ENCODE measurements at regions not wholly inside any gene's neighbourhood (a gene's known extent, or its start where the extent isn't known, plus 50 kb on each side); places are given as distances from the start of the nearest gene placed in this dataset.

- no peak for DNase-seq (ENCODE audit: extremely low read depth in 1 of 11, low read depth in 9 of 11, low spot score in 4 of 11)
These were observed 70.2 kb upstream of the ANK3 start for GRCh38 chr10:60459701-60460457.

GRCh38 chr10:60456053-60456452 lies 66.4 kb upstream of the ANK3 start:
- no peak for DNase-seq (ENCODE audit: extremely low read depth in 1 of 11, low read depth in 9 of 11, low spot score in 4 of 11)

- no peak for DNase-seq (ENCODE audit: extremely low read depth in 1 of 11, low read depth in 9 of 11, low spot score in 4 of 11)
These were observed 64.7 kb upstream of the ANK3 start for GRCh38 chr10:60454336-60454735.

GRCh38 chr10:60453036-60453435 lies 63.4 kb upstream of the ANK3 start:
- DNase-seq (ENCODE audit: extremely low read depth in 1 of 11, low read depth in 9 of 11, low spot score in 4 of 11): no peak

- DNase-seq (ENCODE audit: extremely low read depth in 1 of 11, low read depth in 9 of 11, low spot score in 4 of 11): no peak
These were observed 60.6 kb upstream of the ANK3 start for GRCh38 chr10:60450291-60450690.

- no peak for DNase-seq (ENCODE audit: extremely low read depth in 1 of 11, low read depth in 9 of 11, low spot score in 4 of 11)
These were observed 58.6 kb upstream of the ANK3 start for GRCh38 chr10:60448246-60448645.

- DNase-seq (ENCODE audit: extremely low read depth in 1 of 11, low read depth in 9 of 11, low spot score in 4 of 11): no peak
These were observed 57.2 kb upstream of the ANK3 start for GRCh38 chr10:60446851-60447250.

- DNase-seq (ENCODE audit: extremely low read depth in 1 of 11, low read depth in 9 of 11, low spot score in 4 of 11): no peak
These were observed 56.6 kb upstream of the ANK3 start for GRCh38 chr10:60446070-60446833.

- DNase-seq (ENCODE audit: extremely low read depth in 1 of 11, low read depth in 9 of 11, low spot score in 4 of 11): peak in 5 of 11 donors; percentile 5 to 32 (median 20)
These were observed 54.9 kb upstream of the ANK3 start for GRCh38 chr10:60444494-60445064.

GRCh38 chr10:60443346-60443745 lies 53.7 kb upstream of the ANK3 start:
- DNase-seq (ENCODE audit: extremely low read depth in 1 of 11, low read depth in 9 of 11, low spot score in 4 of 11): no peak

GRCh38 chr10:60441515-60441914 lies 51.8 kb upstream of the ANK3 start:
- no peak for DNase-seq (ENCODE audit: extremely low read depth in 1 of 11, low read depth in 9 of 11, low spot score in 4 of 11)

- no peak for DNase-seq (ENCODE audit: extremely low read depth in 1 of 11, low read depth in 9 of 11, low spot score in 4 of 11)
These were observed 50.0 kb upstream of the ANK3 start for GRCh38 chr10:60439641-60440040.
